ENCODE measurements at regions not wholly inside any gene's neighbourhood (a gene's known extent, or its start where the extent isn't known, plus 50 kb on each side); places are given as distances from the start of the nearest gene placed in this dataset.
"Not testable (repeated sequence)": the region's sequence is repeated elsewhere in the genome, so short reads cannot be mapped to it uniquely, and the experiment has no call there.

GRCh38 chr20:28640831-28641230, 2616.6 kb upstream of the DEFB115 start:
- TF ChIP-seq CTCF, POLR2A (IDR thresholded peaks at IDR 0.05): not testable (repeated sequence)
